ENCODE measurements at regions not wholly inside any gene's neighbourhood (a gene's known extent, or its start where the extent isn't known, plus 50 kb on each side); places are given as distances from the start of the nearest gene placed in this dataset.

- Histone ChIP-seq H3K27ac (ENCODE audit: low read depth, low read length, poor library complexity, severe bottlenecking) (no peak overlapping the region), H3K4me1 (ENCODE audit: insufficient read depth, low read length, poor library complexity, severe bottlenecking) (no peaks in the 10 kb centered on the region), H3K36me3 (ENCODE audit: insufficient read depth, low read length, poor library complexity, severe bottlenecking) (no peaks in the 10 kb centered on the region), H3K27me3 (replicated peaks; ENCODE audit: insufficient read depth, low read depth, low read length, poor library complexity) (no peaks in the 10 kb centered on the region), H3K9me3 (ENCODE audit: low read depth, low read length, poor library complexity, severe bottlenecking) (no peaks in the 10 kb centered on the region), H3K4me3 (ENCODE audit: low read depth, low read length, poor library complexity, severe bottlenecking) (no peak overlapping the region)
- TF ChIP-seq EZH2 (IDR thresholded peaks at IDR 0.05; ENCODE audit: borderline replicate concordance, low read depth, low read length, poor library complexity, severe bottlenecking) = no peak
- TF ChIP-seq, protein P1, sequence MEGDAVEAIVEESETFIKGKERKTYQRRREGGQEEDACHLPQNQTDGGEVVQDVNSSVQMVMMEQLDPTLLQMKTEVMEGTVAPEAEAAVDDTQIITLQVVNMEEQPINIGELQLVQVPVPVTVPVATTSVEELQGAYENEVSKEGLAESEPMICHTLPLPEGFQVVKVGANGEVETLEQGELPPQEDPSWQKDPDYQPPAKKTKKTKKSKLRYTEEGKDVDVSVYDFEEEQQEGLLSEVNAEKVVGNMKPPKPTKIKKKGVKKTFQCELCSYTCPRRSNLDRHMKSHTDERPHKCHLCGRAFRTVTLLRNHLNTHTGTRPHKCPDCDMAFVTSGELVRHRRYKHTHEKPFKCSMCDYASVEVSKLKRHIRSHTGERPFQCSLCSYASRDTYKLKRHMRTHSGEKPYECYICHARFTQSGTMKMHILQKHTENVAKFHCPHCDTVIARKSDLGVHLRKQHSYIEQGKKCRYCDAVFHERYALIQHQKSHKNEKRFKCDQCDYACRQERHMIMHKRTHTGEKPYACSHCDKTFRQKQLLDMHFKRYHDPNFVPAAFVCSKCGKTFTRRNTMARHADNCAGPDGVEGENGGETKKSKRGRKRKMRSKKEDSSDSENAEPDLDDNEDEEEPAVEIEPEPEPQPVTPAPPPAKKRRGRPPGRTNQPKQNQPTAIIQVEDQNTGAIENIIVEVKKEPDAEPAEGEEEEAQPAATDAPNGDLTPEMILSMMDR (conservative IDR thresholded peaks at IDR 0.05; ENCODE audit: low read depth, low read length) = no peak
- ChIA-PET CTCF (no interaction called here), POLR2A (ENCODE audit: low non-redundant PET) (no interaction called here)
- intact Hi-C loops (cut with micrococcal nuclease; ENCODE audit: unreplicated experiment) = no loop called here
- BruUV-seq (replicated peaks) = no TSS peak
- DNase-seq (ENCODE audit: low spot score) = no peak
Observed at GRCh38 chr1:82478916-82479315, 678.2 kb downstream of the ADGRL2 start.

DNA sequence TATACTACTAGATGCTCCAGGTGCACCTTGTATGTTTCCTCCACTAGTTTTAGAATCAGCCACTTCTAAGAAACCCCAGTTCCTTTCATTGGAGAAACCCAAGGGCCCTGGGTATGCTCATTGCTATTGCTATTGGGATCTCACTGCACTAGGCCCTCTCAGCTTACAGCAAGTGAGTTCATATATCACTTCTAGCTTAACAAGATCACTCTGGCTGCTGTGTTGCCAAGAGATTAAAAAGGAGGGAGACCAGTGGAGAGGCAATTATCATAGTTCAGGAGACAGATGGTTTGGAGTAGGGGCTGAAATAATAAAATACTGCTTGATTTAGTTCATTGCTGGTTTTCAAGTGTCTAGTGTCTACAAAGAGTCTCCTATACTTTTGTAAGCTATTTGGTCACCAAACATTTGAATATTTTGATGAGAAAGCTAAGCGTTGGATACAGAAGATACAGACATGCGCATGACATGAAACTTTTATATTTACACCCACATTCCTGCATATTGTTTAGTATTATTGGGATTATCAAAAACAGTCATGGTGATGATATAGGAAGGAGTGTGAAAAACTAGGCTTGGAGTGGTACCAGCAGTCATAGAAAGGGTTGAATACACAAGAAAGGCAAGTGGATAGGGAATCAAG, 671.9 kb downstream of the ADGRL2 start:
- ChIA-PET CTCF (no interaction called here), POLR2A (ENCODE audit: low non-redundant PET) (no interaction called here)
- no peak overlapping the region for H3K27ac ChIP-seq (ENCODE audit: low read depth, low read length, poor library complexity, severe bottlenecking)
- no peak for TF ChIP-seq EZH2 (IDR thresholded peaks at IDR 0.05; ENCODE audit: borderline replicate concordance, low read depth, low read length, poor library complexity, severe bottlenecking)
- TF ChIP-seq, protein P1 (conservative IDR thresholded peaks at IDR 0.05; ENCODE audit: low read depth, low read length) = no peak
- DNase-seq (ENCODE audit: low spot score) = no peak
- no peaks in the 10 kb centered on the region for H3K4me1 ChIP-seq (ENCODE audit: insufficient read depth, low read length, poor library complexity, severe bottlenecking)
- H3K36me3 ChIP-seq (ENCODE audit: insufficient read depth, low read length, poor library complexity, severe bottlenecking) = no peaks in the 10 kb centered on the region
- BruUV-seq (replicated peaks) = no TSS peak
- no peak overlapping the region for H3K4me3 ChIP-seq (ENCODE audit: low read depth, low read length, poor library complexity, severe bottlenecking)
- no peaks in the 10 kb centered on the region for H3K9me3 ChIP-seq (ENCODE audit: low read depth, low read length, poor library complexity, severe bottlenecking)
- intact Hi-C loops (cut with micrococcal nuclease; ENCODE audit: unreplicated experiment) = no loop called here
- H3K27me3 ChIP-seq (replicated peaks; ENCODE audit: insufficient read depth, low read depth, low read length, poor library complexity) = no peaks in the 10 kb centered on the region

DNA sequence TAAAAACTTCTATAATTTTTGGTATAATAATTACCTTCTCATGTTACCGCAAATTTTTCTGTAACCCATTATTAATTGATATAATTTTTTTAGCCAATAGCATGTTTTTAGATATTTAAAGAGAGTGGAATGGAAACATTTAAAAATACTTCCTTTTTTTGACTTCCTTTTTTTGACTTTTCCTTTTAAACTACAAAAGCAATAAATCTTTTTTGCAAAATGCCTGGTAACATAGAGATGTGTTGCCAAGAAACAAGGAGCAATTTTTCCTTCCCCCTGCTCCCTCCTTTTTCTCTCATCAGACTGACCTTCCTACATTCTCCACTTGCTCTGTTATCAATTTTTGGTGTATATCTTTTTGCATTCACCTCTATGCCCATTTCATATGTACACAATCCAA, 666.2 kb downstream of the ADGRL2 start:
- no TSS peak for BruUV-seq (replicated peaks)
- CTCF ChIA-PET = no interaction called here
- peaks cover 12% of the 10 kb centered on the region for H3K4me1 ChIP-seq (ENCODE audit: insufficient read depth, low read length, poor library complexity, severe bottlenecking)
- DNase-seq (ENCODE audit: low spot score) = no peak
- no peaks in the 10 kb centered on the region for H3K27me3 ChIP-seq (replicated peaks; ENCODE audit: insufficient read depth, low read depth, low read length, poor library complexity)
- H3K36me3 ChIP-seq (ENCODE audit: insufficient read depth, low read length, poor library complexity, severe bottlenecking) = no peaks in the 10 kb centered on the region
- POLR2A ChIA-PET (ENCODE audit: low non-redundant PET) = no interaction called here
- no peak overlapping the region for H3K4me3 ChIP-seq (ENCODE audit: low read depth, low read length, poor library complexity, severe bottlenecking)
- intact Hi-C loops (cut with micrococcal nuclease; ENCODE audit: unreplicated experiment) = no loop called here
- TF ChIP-seq, protein P1 (conservative IDR thresholded peaks at IDR 0.05; ENCODE audit: low read depth, low read length) = no peak
- no peak for TF ChIP-seq EZH2 (IDR thresholded peaks at IDR 0.05; ENCODE audit: borderline replicate concordance, low read depth, low read length, poor library complexity, severe bottlenecking)
- H3K27ac ChIP-seq (ENCODE audit: low read depth, low read length, poor library complexity, severe bottlenecking) = no peak overlapping the region
- H3K9me3 ChIP-seq (ENCODE audit: low read depth, low read length, poor library complexity, severe bottlenecking) = no peaks in the 10 kb centered on the region

Measured in A673 (cell line).